Nephron (organoid): ENCODE measurements at regions not wholly inside any gene's neighbourhood (a gene's known extent, or its start where the extent isn't known, plus 50 kb on each side); places are given as distances from the start of the nearest gene placed in this dataset.

ENCODE experiments used
- H3K27ac Mint-ChIP-seq, 3 experiments: 2 replicates each; pipeline ENCODE4 v1.8.0; 2020; ENCODE audit warnings: mixed read lengths in 3 of 3, mild to moderate bottlenecking in 2 of 3, moderate library complexity in 1 of 3
- H3K27me3 Mint-ChIP-seq: 2 replicates; pipeline ENCODE4 v1.8.0; 2021; ENCODE audit warnings: low read depth, mild to moderate bottlenecking, moderate library complexity, mixed read lengths
- H3K36me3 Mint-ChIP-seq: 2 replicates; pipeline ENCODE4 v1.8.0; 2020; ENCODE audit warnings: low read depth, mixed read lengths
- H3K4me1 Mint-ChIP-seq: 2 replicates; pipeline ENCODE4 v1.8.0; 2020; ENCODE audit warnings: mixed read lengths
- H3K4me3 Mint-ChIP-seq, 3 experiments: 2 replicates each; pipeline ENCODE4 v1.8.0; 2020; ENCODE audit warnings: mild to moderate bottlenecking in 3 of 3, mixed read lengths in 3 of 3, moderate library complexity in 2 of 3
- H3K9me3 Mint-ChIP-seq: 2 replicates; pipeline ENCODE4 v1.8.0; 2020; ENCODE audit warnings: mixed read lengths
- CTCF ChIP-seq, 3 experiments: fragments of 200-600 bp; sonication (generic); IDR thresholded peaks; one replicate each; pipeline ENCODE4 v1.5.0; 2021; ENCODE audit warnings: antibody characterized with exemption in 3 of 3; ENCODE audit not compliant: unreplicated experiment in 3 of 3

GRCh38 chr14:54039311-54039710 is 82.7 kb upstream of the BMP4 start:
- H3K36me3 Mint-ChIP-seq: peaks cover 8% of the 10 kb centered on the region
- H3K9me3 Mint-ChIP-seq: peaks cover 24% of the 10 kb centered on the region
- TF ChIP-seq CTCF (IDR thresholded peaks at IDR 0.05; ENCODE audit: unreplicated experiment in 3 of 3): no peak
- H3K27ac Mint-ChIP-seq: no peak overlapping the region
- no peak overlapping the region for H3K4me3 Mint-ChIP-seq
- no peaks in the 10 kb centered on the region for H3K4me1 Mint-ChIP-seq
- no peaks in the 10 kb centered on the region for H3K27me3 Mint-ChIP-seq

DNA sequence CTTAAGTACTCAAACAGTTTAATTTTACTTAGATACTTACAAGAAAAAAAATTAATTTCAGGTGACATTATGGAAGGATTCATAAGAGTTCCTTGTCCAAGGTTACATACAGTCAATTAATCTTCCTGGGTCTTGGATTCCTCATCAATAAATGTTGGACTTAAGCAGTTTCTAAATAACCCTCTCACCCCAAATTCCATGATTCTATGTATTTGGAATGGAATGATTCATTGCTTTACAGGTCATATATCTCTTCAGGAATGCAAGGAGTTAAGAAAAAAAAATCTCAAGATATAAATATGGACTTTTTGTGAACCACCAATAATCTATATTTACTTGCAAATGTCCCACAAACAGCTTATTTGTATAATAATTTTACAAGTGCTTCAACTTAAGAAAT is 84.2 kb upstream of the BMP4 start:
- peaks cover 10% of the 10 kb centered on the region for H3K9me3 Mint-ChIP-seq
- H3K27me3 Mint-ChIP-seq: no peaks in the 10 kb centered on the region
- H3K27ac Mint-ChIP-seq: no peak overlapping the region
- no peaks in the 10 kb centered on the region for H3K4me1 Mint-ChIP-seq
- no peak for TF ChIP-seq CTCF (IDR thresholded peaks at IDR 0.05; ENCODE audit: unreplicated experiment in 3 of 3)
- H3K36me3 Mint-ChIP-seq: no peaks in the 10 kb centered on the region
- no peak overlapping the region for H3K4me3 Mint-ChIP-seq

- Mint-ChIP-seq H3K36me3 (no peaks in the 10 kb centered on the region), H3K9me3 (no peaks in the 10 kb centered on the region), H3K4me1 (no peaks in the 10 kb centered on the region), H3K4me3 (no peak overlapping the region), H3K27ac (no peak overlapping the region), H3K27me3 (no peaks in the 10 kb centered on the region)
- TF ChIP-seq CTCF (IDR thresholded peaks at IDR 0.05; ENCODE audit: unreplicated experiment in 3 of 3): no peak
Observed at GRCh38 chr14:54046250-54046649, 89.6 kb upstream of the BMP4 start.

- Mint-ChIP-seq H3K36me3 (no peaks in the 10 kb centered on the region), H3K27me3 (no peaks in the 10 kb centered on the region), H3K27ac (no peak overlapping the region), H3K9me3 (no peaks in the 10 kb centered on the region), H3K4me1 (no peaks in the 10 kb centered on the region), H3K4me3 (no peak overlapping the region)
- TF ChIP-seq CTCF (IDR thresholded peaks at IDR 0.05; ENCODE audit: unreplicated experiment in 3 of 3): no peak
Observed at GRCh38 chr14:54047645-54048308, 91.2 kb upstream of the BMP4 start.

DNA sequence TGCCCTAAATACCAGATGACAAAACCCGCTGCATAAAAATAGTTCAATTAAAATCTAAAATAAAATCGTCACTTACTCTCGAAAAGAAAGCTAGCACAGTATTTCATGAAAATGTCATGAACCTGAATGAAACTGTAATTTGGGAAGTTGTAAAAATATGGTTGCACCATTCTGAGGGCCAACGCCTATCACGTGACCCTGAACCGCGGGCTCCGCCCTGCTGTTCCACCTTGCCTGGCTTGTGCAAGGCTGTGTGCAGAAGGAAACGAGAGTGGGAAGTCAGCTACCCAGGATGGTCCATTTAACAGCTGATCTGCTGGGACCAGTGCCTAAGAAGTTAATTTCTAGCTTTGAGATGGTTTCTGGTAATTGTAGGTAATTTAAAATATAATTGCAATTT is 91.7 kb upstream of the BMP4 start:
- Mint-ChIP-seq H3K27ac (peak overlapping the region in 2 of 3 experiments; percentile 28 to 62), H3K27me3 (no peaks in the 10 kb centered on the region), H3K36me3 (no peaks in the 10 kb centered on the region), H3K4me1 (no peaks in the 10 kb centered on the region), H3K9me3 (no peaks in the 10 kb centered on the region), H3K4me3 (no peak overlapping the region)
- TF ChIP-seq CTCF (IDR thresholded peaks at IDR 0.05; ENCODE audit: unreplicated experiment in 3 of 3): no peak

DNA sequence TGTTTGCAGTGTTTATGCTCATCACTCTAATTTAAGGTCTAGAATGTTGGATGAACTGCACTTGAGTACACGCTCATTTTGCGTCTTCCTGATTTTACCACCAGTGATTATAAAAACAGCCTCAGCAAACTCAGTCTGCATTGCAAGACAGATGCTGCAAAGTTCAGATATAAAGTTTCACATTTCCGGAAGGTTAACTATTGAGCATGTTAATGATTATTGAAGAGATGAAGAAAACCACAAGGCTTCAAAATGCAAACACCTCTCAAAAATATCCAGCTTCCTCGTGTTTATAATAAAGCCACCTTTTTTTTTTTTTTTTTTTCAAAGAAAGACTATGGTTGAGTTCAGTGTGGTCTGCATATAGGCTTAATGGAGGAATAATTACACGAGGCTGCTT is 92.1 kb upstream of the BMP4 start:
- H3K36me3 Mint-ChIP-seq: no peaks in the 10 kb centered on the region
- no peak for TF ChIP-seq CTCF (IDR thresholded peaks at IDR 0.05; ENCODE audit: unreplicated experiment in 3 of 3)
- H3K27me3 Mint-ChIP-seq: no peaks in the 10 kb centered on the region
- H3K4me1 Mint-ChIP-seq: no peaks in the 10 kb centered on the region
- no peaks in the 10 kb centered on the region for H3K9me3 Mint-ChIP-seq
- H3K4me3 Mint-ChIP-seq: no peak overlapping the region
- peak overlapping the region; percentile 16 to 62 (median 28) for H3K27ac Mint-ChIP-seq
